Tongue (tissue), 1 donor: ENCODE measurements at regions not wholly inside any gene's neighbourhood (a gene's known extent, or its start where the extent isn't known, plus 50 kb on each side); places are given as distances from the start of the nearest gene placed in this dataset.

Experiments
- DNase-seq: peaks from one replicate; pipeline ENCODE4 v3.0.0-alpha.2; 2015

- DNase-seq, result no peak
Observed at GRCh38 chr9:38154501-38155421, 85.7 kb upstream of the SHB start.

DNA sequence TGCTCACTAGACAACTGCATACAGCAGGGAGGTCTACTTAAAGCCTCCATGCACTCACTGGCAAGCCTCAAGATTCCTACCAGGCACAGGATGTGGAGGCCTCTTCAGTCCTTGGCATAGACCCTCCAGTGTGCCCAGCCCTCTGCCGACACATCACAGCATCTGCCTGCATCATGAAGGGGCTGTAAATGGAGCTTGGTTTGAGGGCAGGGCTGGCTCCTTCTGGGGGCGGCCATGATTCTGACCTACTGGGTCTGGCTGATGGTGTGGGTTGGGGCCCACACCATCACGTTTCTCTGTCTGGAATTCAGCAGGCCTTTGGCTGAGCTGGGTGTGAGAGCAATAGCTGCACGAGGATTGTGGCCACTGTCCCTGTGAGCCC lies 84.9 kb upstream of the SHB start:
- no peak for DNase-seq

GRCh38 chr9:38153152-38153909 lies 84.3 kb upstream of the SHB start:
- no peak for DNase-seq

- no peak for DNase-seq
Observed at GRCh38 chr9:38149647-38150046, 80.6 kb upstream of the SHB start.

- no peak for DNase-seq
Observed at GRCh38 chr9:38146844-38147243, 77.8 kb upstream of the SHB start.

DNA sequence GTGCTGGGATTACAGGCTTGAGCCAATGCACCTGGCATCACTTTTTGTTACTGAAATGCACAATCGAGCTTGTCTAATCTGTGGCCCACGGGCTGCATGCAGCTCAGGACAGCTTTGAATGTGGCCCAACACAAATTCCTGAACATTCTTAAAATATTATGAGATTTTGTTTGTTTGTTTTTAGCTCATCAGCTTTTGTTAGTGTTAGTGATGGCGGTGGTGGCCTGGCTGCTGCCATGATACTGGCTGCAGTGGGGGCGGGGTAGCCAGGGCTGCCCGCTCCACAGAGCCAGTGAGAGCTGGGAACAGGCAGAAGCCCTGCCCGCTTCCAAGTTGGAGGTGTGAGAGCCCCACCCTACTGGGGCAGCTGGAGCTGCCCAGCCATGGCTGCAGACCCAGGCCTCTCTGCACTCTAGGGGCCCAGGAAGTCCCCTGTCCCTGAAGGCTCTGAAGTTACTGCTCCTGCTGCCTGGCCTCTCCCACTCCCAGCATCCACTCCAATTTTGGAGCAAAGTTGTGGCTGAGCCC lies 76.6 kb upstream of the SHB start:
- no peak for DNase-seq

GRCh38 chr9:38144421-38144820 lies 75.4 kb upstream of the SHB start:
- DNase-seq, result no peak

- no peak for DNase-seq
Observed at GRCh38 chr9:38141746-38142591, 72.9 kb upstream of the SHB start.

DNA sequence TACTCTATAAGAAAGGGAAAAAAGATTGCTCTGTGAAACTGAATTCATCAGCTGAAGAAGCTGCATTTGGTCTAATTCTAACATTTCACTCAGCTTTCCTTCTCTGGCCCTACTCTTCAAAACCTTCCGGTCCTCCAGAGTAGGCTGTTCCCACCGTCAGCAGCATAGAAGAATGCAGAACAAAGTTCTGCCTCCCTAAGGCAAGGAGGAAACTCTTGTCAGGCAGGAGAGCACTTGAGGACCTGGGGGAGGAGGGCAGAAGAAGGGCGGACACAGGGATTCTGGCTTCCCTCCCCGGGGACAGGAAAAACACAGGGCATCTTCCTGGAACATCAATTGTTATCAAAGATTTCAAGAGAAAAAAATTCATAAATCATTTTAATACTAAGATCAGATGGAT lies 69.2 kb upstream of the SHB start:
- no peak for DNase-seq

DNA sequence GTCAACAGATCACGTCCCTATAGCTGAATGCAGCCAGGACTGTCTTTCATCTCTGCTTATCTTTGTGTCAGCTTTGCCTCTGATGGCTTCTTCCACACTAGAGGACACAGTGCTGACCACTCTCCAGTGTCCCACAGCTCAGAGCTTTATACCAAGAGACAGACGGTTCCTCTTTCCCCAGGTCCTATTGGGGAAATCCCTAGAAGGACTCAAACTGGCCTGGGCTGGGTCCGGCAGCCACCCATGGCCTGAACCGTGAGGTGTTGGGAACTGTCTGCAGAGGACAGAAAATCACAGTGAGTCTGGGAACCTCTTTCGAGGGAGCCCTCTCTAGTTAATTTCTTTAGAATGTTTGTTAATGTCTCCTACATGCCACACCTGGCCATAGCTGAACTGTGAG lies 68.3 kb upstream of the SHB start:
- DNase-seq, result no peak

GRCh38 chr9:38136386-38136785 lies 67.4 kb upstream of the SHB start:
- no peak for DNase-seq

DNA sequence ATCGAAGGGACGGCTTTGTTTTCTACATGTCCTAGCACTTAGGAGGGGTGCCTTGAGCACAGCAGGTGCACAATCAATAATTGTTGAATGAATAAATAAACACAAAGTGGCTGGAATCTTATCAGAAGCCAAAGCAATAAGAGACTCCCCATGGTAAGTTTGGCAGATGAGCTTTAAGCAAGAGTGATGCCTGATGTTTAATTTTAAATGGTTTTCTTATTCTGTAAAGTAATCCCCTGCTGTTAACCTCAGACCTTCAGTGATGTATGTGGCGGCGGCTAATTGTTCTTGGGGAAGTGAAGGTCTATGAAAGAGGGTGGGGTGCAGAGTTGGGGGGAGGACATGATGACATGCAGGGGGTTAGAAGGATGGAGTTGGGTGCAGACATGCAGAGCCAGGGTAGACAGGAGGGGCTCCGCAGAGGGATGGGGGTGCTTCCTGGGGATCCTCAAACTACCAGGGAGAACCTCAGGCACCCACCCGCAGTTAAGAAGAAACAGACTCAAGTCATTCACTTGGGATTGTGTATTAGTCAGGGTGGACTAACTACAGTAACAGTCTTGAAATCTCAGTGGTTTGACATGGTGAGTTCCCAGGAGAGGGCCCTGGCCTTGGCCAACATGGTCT lies 65.7 kb upstream of the SHB start:
- no peak for DNase-seq

DNA sequence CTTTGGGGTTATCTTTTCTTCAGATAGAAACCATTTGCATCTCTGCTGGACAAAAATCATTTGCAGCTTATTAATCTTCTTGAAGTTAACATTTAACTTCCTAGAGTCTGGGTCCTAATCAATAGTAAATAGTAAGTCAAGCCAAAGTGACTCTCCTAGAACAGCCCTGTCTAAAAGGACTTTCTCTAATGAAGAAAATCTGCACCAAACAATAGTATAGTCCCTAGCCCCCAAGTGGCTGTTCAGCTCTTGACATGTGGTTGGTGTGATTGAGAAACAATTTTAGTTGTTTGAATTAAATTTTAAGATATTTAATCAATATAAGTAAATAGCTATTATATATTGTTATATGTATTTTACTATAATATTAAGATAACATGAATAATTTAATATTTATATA lies 64.6 kb upstream of the SHB start:
- DNase-seq, result no peak

GRCh38 chr9:38132956-38133355 lies 63.9 kb upstream of the SHB start:
- no peak for DNase-seq

DNA sequence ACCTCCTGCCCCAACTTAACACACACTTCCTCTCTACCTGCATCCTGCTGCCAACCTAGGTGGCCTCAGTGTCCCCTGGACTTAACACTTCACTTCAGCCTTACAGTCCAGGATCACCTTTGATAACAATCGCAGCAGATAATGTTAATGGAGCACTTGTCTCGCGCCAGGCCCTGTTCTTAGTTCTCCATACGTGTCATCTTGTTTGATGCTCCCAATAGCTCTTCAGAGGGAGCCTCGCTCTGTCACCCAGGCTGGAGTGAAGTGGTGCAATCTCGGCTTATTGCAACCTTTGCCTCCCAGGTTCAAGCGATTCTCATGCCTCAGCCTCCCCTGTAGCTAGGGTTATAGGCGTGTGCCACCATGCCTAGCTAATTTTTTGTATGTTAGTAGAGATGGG lies 62.7 kb upstream of the SHB start:
- no peak for DNase-seq

GRCh38 chr9:38130724-38131123 lies 61.7 kb upstream of the SHB start:
- no peak for DNase-seq

GRCh38 chr9:38129366-38129765 lies 60.3 kb upstream of the SHB start:
- no peak for DNase-seq

- no peak for DNase-seq
Observed at GRCh38 chr9:38128752-38129270, 59.8 kb upstream of the SHB start.

GRCh38 chr9:38127271-38127839 lies 58.3 kb upstream of the SHB start:
- DNase-seq, result peak; percentile 24

- peak; percentile 52 for DNase-seq
Observed at GRCh38 chr9:38126730-38127129, 57.7 kb upstream of the SHB start.

- DNase-seq, result no peak
Observed at GRCh38 chr9:38125889-38126288, 56.9 kb upstream of the SHB start.
